ENCODE measurements at regions not wholly inside any gene's neighbourhood (a gene's known extent, or its start where the extent isn't known, plus 50 kb on each side); places are given as distances from the start of the nearest gene placed in this dataset.

DNA sequence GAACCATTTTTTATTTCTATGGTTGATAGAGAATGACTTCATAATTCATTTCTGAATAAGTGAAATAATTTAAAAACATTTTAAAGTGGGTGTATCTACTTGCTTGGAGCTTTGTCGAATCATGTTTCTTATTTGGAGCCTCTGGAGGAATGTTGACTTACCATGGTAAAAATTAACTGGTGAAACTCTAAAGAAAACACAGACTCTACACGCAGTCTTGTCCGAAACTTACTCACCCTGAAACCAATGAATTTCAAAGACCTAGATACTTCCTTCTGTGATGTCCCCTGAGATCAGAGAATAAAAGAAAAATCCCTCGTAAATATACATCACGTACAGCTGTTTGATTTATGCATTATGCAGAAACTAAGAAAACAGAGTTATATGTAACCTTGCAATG lies 665.2 kb upstream of the NRXN1 start:
- Histone ChIP-seq H3K4me1 (ENCODE audit: insufficient read depth, low read length, poor library complexity, severe bottlenecking) (no peaks in the 10 kb centered on the region), H3K4me3 (ENCODE audit: low read depth, low read length, poor library complexity, severe bottlenecking) (no peak overlapping the region), H3K27me3 (replicated peaks; ENCODE audit: insufficient read depth, low read depth, low read length, poor library complexity) (no peaks in the 10 kb centered on the region), H3K27ac (ENCODE audit: low read depth, low read length, poor library complexity, severe bottlenecking) (no peak overlapping the region), H3K9me3 (ENCODE audit: low read depth, low read length, poor library complexity, severe bottlenecking) (no peaks in the 10 kb centered on the region), H3K36me3 (ENCODE audit: insufficient read depth, low read length, poor library complexity, severe bottlenecking) (no peaks in the 10 kb centered on the region)
- BruUV-seq (replicated peaks), result no TSS peak
- ChIA-PET CTCF (no interaction called here), POLR2A (ENCODE audit: low non-redundant PET) (no interaction called here)
- no peak for TF ChIP-seq CTCF (conservative IDR thresholded peaks at IDR 0.05; ENCODE audit: low read depth, low read length)
- TF ChIP-seq EZH2 (IDR thresholded peaks at IDR 0.05; ENCODE audit: borderline replicate concordance, low read depth, low read length, poor library complexity, severe bottlenecking), result no peak
- intact Hi-C loops (cut with micrococcal nuclease; ENCODE audit: unreplicated experiment), result no loop called here
- DNase-seq (ENCODE audit: low spot score), result no peak

GRCh38 chr2:51695531-51695930 lies 663.6 kb upstream of the NRXN1 start:
- no peak for DNase-seq (ENCODE audit: low spot score)
- no TSS peak for BruUV-seq (replicated peaks)
- TF ChIP-seq CTCF (conservative IDR thresholded peaks at IDR 0.05; ENCODE audit: low read depth, low read length) (no peak), EZH2 (IDR thresholded peaks at IDR 0.05; ENCODE audit: borderline replicate concordance, low read depth, low read length, poor library complexity, severe bottlenecking) (no peak)
- ChIA-PET POLR2A (ENCODE audit: low non-redundant PET) (no interaction called here), CTCF (no interaction called here)
- H3K9me3 ChIP-seq (ENCODE audit: low read depth, low read length, poor library complexity, severe bottlenecking), result no peaks in the 10 kb centered on the region
- intact Hi-C loops (cut with micrococcal nuclease; ENCODE audit: unreplicated experiment), result no loop called here
- H3K4me1 ChIP-seq (ENCODE audit: insufficient read depth, low read length, poor library complexity, severe bottlenecking), result no peaks in the 10 kb centered on the region
- H3K36me3 ChIP-seq (ENCODE audit: insufficient read depth, low read length, poor library complexity, severe bottlenecking), result no peaks in the 10 kb centered on the region
- H3K27me3 ChIP-seq (replicated peaks; ENCODE audit: insufficient read depth, low read depth, low read length, poor library complexity), result no peaks in the 10 kb centered on the region
- no peak overlapping the region for H3K4me3 ChIP-seq (ENCODE audit: low read depth, low read length, poor library complexity, severe bottlenecking)
- H3K27ac ChIP-seq (ENCODE audit: low read depth, low read length, poor library complexity, severe bottlenecking), result no peak overlapping the region

DNA sequence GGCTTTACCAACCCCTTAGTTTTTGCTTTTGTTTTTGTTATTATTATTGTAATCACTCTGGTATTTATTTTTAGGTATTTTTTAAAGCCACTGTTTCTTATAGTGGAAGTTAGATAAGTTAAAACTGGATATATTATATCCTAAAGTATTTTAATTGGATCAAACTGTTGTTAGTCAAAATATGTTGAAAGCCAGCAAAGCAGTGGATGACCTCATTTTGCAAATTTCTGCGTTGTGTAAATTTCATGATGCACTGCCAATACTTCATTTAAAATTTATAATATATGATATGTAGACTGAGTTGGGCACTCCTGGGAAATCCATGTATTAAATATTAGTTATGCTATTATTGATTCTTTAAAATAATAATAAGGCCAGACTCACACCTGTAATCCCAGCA lies 661.7 kb upstream of the NRXN1 start:
- Histone ChIP-seq H3K27me3 (replicated peaks; ENCODE audit: insufficient read depth, low read depth, low read length, poor library complexity) (no peaks in the 10 kb centered on the region), H3K4me1 (ENCODE audit: insufficient read depth, low read length, poor library complexity, severe bottlenecking) (no peaks in the 10 kb centered on the region), H3K27ac (ENCODE audit: low read depth, low read length, poor library complexity, severe bottlenecking) (no peak overlapping the region), H3K4me3 (ENCODE audit: low read depth, low read length, poor library complexity, severe bottlenecking) (no peak overlapping the region), H3K9me3 (ENCODE audit: low read depth, low read length, poor library complexity, severe bottlenecking) (no peaks in the 10 kb centered on the region), H3K36me3 (ENCODE audit: insufficient read depth, low read length, poor library complexity, severe bottlenecking) (no peaks in the 10 kb centered on the region)
- DNase-seq (ENCODE audit: low spot score), result no peak
- ChIA-PET CTCF (no interaction called here), POLR2A (ENCODE audit: low non-redundant PET) (no interaction called here)
- no peak for TF ChIP-seq EZH2 (IDR thresholded peaks at IDR 0.05; ENCODE audit: borderline replicate concordance, low read depth, low read length, poor library complexity, severe bottlenecking)
- TF ChIP-seq CTCF (conservative IDR thresholded peaks at IDR 0.05; ENCODE audit: low read depth, low read length), result no peak
- BruUV-seq (replicated peaks), result no TSS peak
- intact Hi-C loops (cut with micrococcal nuclease; ENCODE audit: unreplicated experiment), result no loop called here
